Coronary artery (tissue), 2 donors: ENCODE measurements at regions not wholly inside any gene's neighbourhood (a gene's known extent, or its start where the extent isn't known, plus 50 kb on each side); places are given as distances from the start of the nearest gene placed in this dataset.

ENCODE experiments used
- DNase-seq: peaks from one replicate; pipeline ENCODE4 v3.0.0-alpha.2; 2017; ENCODE audit warnings: low spot score
- H3K27ac ChIP-seq, 2 donors: fragments of 200-600 bp; sonication (generic); one replicate each; pipeline ENCODE4 v1.5.1; 2016 to 2019
- H3K4me3 ChIP-seq: fragments of 200-600 bp; sonication (generic); 2 replicates; pipeline ENCODE4 v1.5.1; 2016; ENCODE audit warnings: mild to moderate bottlenecking, moderate library complexity
- CTCF ChIP-seq: fragments of 200-600 bp; sonication (generic); IDR thresholded peaks from one replicate; pipeline ENCODE4 v1.5.1; 2019; ENCODE audit warnings: antibody characterized with exemption

DNA sequence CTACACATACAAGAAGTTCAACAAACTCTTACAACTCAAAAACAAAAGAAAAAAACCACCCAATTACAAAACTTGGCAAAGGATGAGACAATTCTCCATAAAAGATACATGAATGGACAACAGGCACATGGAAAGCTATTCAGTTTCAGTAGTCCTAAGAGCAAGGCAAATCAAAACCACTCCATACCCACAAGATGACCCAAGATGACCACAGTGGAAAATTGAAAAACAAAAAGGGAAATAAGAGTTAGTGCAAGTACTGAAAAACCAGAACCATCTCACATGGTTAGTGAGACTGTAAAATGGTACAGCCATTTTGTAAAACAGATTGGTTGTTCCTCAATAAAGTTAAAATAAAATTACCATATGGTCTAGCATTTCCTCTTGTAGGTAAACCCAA is 287.1 kb upstream of the CDH9 start:
- H3K27ac ChIP-seq = no peak overlapping the region
- no peak for DNase-seq
- no peak overlapping the region for H3K4me3 ChIP-seq
- no peak for TF ChIP-seq CTCF

DNA sequence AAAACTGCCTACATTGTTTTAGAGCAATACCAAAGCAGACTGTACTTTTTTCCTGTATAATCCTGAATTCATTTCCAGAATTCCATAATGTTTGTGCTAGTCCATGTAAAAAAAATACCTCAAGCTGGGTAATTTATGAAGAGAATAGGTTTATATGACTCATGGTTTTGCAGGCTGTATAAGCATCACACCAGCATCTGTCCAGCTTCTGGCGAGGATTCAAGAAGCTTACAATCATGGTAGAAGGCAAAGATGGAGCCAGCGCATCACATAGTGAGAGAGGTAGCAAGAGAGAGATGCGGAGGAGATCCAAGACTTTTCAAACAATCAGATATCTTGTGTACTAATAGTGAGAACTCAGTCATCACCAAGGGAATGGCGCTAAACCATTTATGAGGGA is 280.3 kb upstream of the CDH9 start:
- no peak for TF ChIP-seq CTCF
- DNase-seq = no peak
- no peak overlapping the region for H3K27ac ChIP-seq
- no peak overlapping the region for H3K4me3 ChIP-seq

GRCh38 chr5:27316271-27316650 is 277.9 kb upstream of the CDH9 start:
- TF ChIP-seq CTCF = no peak
- H3K27ac ChIP-seq = no peak overlapping the region
- H3K4me3 ChIP-seq = no peak overlapping the region
- DNase-seq = no peak

DNA sequence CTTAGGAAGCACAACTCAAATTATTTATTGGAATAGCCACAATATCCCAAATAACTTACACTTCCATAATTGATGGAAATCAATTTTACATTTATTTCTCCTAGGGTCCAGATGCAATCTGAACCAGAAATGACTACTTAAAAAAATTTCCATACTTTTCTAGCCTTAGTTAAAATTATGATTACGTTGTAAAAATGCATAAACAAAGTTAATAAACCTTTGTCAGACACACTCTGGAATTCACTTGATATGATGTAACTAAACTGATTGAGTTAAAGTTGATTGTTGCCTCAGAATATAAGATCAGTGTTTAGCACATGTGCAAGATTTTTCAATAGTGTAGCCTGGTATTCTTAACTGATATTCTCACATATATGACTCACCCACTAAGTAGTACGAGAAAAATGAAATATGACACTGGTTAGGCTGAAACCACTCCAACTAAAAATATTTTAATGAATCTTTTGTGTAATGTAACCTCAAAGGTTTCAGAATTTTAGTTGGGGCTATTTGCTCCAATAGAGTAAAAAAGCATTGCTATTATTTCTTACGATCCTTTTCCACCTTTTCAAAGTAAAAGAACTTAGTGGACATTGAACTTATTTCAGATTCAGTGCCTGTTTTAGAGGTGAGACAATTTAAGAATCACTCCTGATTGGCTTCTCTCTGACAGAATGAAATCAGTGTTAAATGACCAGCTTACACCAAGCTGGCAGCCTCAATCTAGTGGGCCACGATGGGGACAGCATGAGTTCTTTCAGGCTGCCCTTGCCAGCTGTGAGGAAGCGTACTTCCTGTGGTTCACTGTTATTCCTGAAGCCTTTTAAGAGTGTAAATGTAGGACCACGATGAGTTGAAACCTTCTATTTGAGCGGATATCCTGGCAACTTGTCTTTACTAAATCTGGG is 277.2 kb upstream of the CDH9 start:
- DNase-seq = no peak
- Histone ChIP-seq H3K4me3 (no peak overlapping the region), H3K27ac (no peak overlapping the region)
- no peak for TF ChIP-seq CTCF

DNA sequence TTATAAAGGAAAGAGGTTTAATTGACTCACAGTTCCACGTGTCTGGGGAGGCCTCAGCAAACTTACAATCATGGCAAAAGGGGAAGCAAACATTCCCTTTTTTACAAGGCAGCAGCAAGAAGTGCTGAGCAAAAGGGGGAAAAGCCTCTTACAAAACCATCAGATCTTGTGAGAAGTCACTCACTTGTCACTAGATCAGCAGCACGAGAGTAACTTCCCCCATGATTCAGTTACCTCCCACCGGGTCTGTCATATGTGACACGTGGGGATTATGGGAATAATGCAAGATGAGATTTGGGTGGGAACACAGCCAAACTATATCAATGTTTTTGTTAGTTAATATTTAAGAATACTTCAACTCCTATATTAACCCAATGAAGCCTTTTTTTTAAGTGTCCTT is 275.2 kb upstream of the CDH9 start:
- no peak overlapping the region for H3K27ac ChIP-seq
- H3K4me3 ChIP-seq = no peak overlapping the region
- no peak for DNase-seq
- no peak for TF ChIP-seq CTCF

GRCh38 chr5:27312291-27312893 is 274.0 kb upstream of the CDH9 start:
- Histone ChIP-seq H3K4me3 (no peak overlapping the region), H3K27ac (no peak overlapping the region)
- no peak for TF ChIP-seq CTCF
- DNase-seq = no peak

DNA sequence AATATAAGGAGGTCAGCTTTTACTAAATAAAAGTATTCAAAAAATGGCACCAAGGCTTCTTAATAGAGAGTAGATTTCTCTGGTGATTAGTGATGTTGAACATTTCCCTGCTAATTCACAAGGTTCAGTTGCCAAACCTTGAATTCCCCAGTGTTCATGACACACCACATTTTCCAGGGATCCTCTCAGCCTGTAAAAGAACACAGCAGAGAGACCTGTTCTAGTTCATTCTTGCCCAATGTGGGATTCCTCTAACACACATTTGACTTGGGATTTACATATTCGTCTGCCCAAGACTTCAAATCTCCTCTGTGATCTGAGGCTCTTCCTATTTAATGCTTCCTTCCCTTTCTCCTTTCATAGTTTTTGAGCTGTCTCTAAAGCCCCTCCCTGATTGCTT is 273.2 kb upstream of the CDH9 start:
- Histone ChIP-seq H3K27ac (no peak overlapping the region), H3K4me3 (no peak overlapping the region)
- TF ChIP-seq CTCF = no peak
- no peak for DNase-seq
